GM23338 (cell line): ENCODE measurements at regions not wholly inside any gene's neighbourhood (a gene's known extent, or its start where the extent isn't known, plus 50 kb on each side); places are given as distances from the start of the nearest gene placed in this dataset.

Source experiments
- ATAC-seq: fragments of 200-7000 bp; cut with Tn5 transposase; 3 replicates; pipeline ENCODE4 v1.9.1; 2020
- DNase-seq: peaks from one replicate; pipeline ENCODE4 v3.0.0-alpha.2; 2015; ENCODE audit warnings: low spot score
- H2AFZ ChIP-seq: fragments of 200-600 bp; sonication (generic); 2 replicates; pipeline ENCODE4 v1.8.0; 2016; ENCODE audit warnings: antibody characterized with exemption, mild to moderate bottlenecking, moderate library complexity
- H3F3A ChIP-seq: fragments of 200-600 bp; sonication (generic); replicated peaks from 2 replicates; pipeline ENCODE4 v1.8.0; 2017; ENCODE audit warnings: antibody characterized with exemption, mixed run types, low read depth
- H3K27ac ChIP-seq: fragments of 200-600 bp; sonication (generic); 2 replicates; pipeline ENCODE4 v1.6.1; 2016; ENCODE audit warnings: low read depth
- H3K27me3 ChIP-seq: fragments of 200-600 bp; sonication (generic); 2 replicates; pipeline ENCODE4 v1.8.0; 2016; ENCODE audit warnings: mild to moderate bottlenecking, mixed run types, moderate library complexity; ENCODE audit not compliant: insufficient read depth
- H3K36me3 ChIP-seq: fragments of 200-600 bp; sonication (generic); 2 replicates; pipeline ENCODE4 v1.8.0; 2016; ENCODE audit warnings: mild to moderate bottlenecking; ENCODE audit not compliant: insufficient read depth
- H3K4me1 ChIP-seq: fragments of 200-600 bp; sonication (generic); 2 replicates; pipeline ENCODE4 v1.8.0; 2016; ENCODE audit warnings: mild to moderate bottlenecking, moderate library complexity; ENCODE audit not compliant: insufficient read depth
- H3K4me2 ChIP-seq: fragments of 200-600 bp; sonication (generic); 2 replicates; pipeline ENCODE4 v1.7.1; 2017; ENCODE audit warnings: mixed run types
- H3K4me3 ChIP-seq: fragments of 200-600 bp; sonication (generic); 2 replicates; pipeline ENCODE4 v1.6.1; 2016; ENCODE audit warnings: mixed run types
- H3K79me2 ChIP-seq: fragments of 200-600 bp; sonication (generic); replicated peaks from 2 replicates; pipeline ENCODE4 v1.8.0; 2017; ENCODE audit warnings: mild to moderate bottlenecking; ENCODE audit not compliant: insufficient read depth
- H3K9me2 ChIP-seq: fragments of 200-600 bp; sonication (generic); 2 replicates; pipeline ENCODE4 v1.8.0; 2017; ENCODE audit not compliant: insufficient read depth
- H4K20me1 ChIP-seq: fragments of 200-600 bp; sonication (generic); replicated peaks from 2 replicates; pipeline ENCODE4 v1.8.0; 2017; ENCODE audit warnings: mild to moderate bottlenecking; ENCODE audit not compliant: insufficient read depth
- H3K27ac Mint-ChIP-seq: 2 replicates; pipeline ENCODE4 v1.8.0; 2020; ENCODE audit warnings: inconsistent platforms, mild to moderate bottlenecking, moderate library complexity, mixed read lengths
- H3K27me3 Mint-ChIP-seq: 3 replicates; pipeline ENCODE4 v1.8.0; 2022; ENCODE audit warnings: low read depth, mild to moderate bottlenecking, moderate library complexity, mixed read lengths, inconsistent platforms; ENCODE audit not compliant: insufficient read depth, poor library complexity
- H3K36me3 Mint-ChIP-seq: 3 replicates; pipeline ENCODE4 v1.8.0; 2021; ENCODE audit warnings: low read depth, mild to moderate bottlenecking, inconsistent platforms, moderate library complexity, mixed read lengths
- H3K4me1 Mint-ChIP-seq: 3 replicates; pipeline ENCODE4 v1.8.0; 2020; ENCODE audit warnings: mild to moderate bottlenecking, inconsistent platforms, mixed read lengths
- H3K4me3 Mint-ChIP-seq: 3 replicates; pipeline ENCODE4 v1.8.0; 2021; ENCODE audit warnings: moderate library complexity, mild to moderate bottlenecking, inconsistent platforms, mixed read lengths
- H3K9me3 Mint-ChIP-seq: 3 replicates; pipeline ENCODE4 v1.8.0; 2020; ENCODE audit warnings: moderate library complexity, mild to moderate bottlenecking, inconsistent platforms, mixed read lengths
- CTCF ChIP-seq, 2 experiments: fragments of 200-600 bp in 1 of 2; sonication (generic) in 1 of 2; conservative IDR thresholded peaks; 2 replicates each; pipeline versions ENCODE4 v1.5.1 to v1.6.1; 2016 to 2017; ENCODE audit warnings: antibody characterized with exemption in 2 of 2, low read depth in 2 of 2, mild to moderate bottlenecking in 2 of 2, moderate library complexity in 1 of 2
- ETS1 ChIP-seq: IDR thresholded peaks from 2 replicates; pipeline ENCODE4 v1.6.1; 2016; ENCODE audit warnings: antibody characterized with exemption
- JUNB ChIP-seq: IDR thresholded peaks from one replicate; pipeline ENCODE4 v1.6.1; 2016; ENCODE audit warnings: antibody characterized with exemption; ENCODE audit not compliant: unreplicated experiment
- NANOG ChIP-seq: IDR thresholded peaks from 2 replicates; pipeline ENCODE4 v1.6.1; 2016; ENCODE audit warnings: antibody characterized with exemption, borderline replicate concordance
- STAT1 ChIP-seq: IDR thresholded peaks from one replicate; pipeline ENCODE4 v1.6.1; 2016; ENCODE audit warnings: antibody characterized with exemption; ENCODE audit not compliant: unreplicated experiment
- ZNF114 ChIP-seq: fragments of 250-450 bp; sonication (Bioruptor Pico); IDR thresholded peaks from 2 replicates; pipeline ENCODE4 v1.5.0; 2020; ENCODE audit warnings: mild to moderate bottlenecking, moderate library complexity
- ZNF462 ChIP-seq: fragments of 250-450 bp; sonication (Bioruptor Pico); IDR thresholded peaks from 2 replicates; pipeline ENCODE4 v1.5.0; 2020; ENCODE audit warnings: mild to moderate bottlenecking, moderate library complexity

GRCh38 chr2:67013821-67014220 lies 383.3 kb upstream of the ETAA1 start:
- DNase-seq (no peak), ATAC-seq (no peak)
- Mint-ChIP-seq H3K27me3 (peaks cover 2% of the 10 kb centered on the region), H3K9me3 (no peaks in the 10 kb centered on the region), H3K36me3 (no peaks in the 10 kb centered on the region), H3K27ac (no peak overlapping the region), H3K4me3 (no peak overlapping the region), H3K4me1 (no peaks in the 10 kb centered on the region)
- H2AFZ ChIP-seq, result no peak overlapping the region
- TF ChIP-seq ZNF114 (CRISPR knock-in tag) (no peak), ZNF462 (CRISPR knock-in tag) (no peak), STAT1 (no peak), NANOG (no peak), ETS1 (no peak), CTCF (conservative IDR thresholded peaks at IDR 0.05; ENCODE audit: low read depth in 2 of 2) (no peak), JUNB (no peak)
- peaks cover 3% of the 10 kb centered on the region; the same call in 1 of the 2 replicates for H3K9me2 ChIP-seq
- no peak overlapping the region for H3K27ac ChIP-seq
- no peaks in the 10 kb centered on the region for H3K4me1 ChIP-seq
- no peaks in the 10 kb centered on the region for H3K36me3 ChIP-seq
- H4K20me1 ChIP-seq, result no peaks in the 10 kb centered on the region
- H3K4me3 ChIP-seq, result no peak overlapping the region
- H3K79me2 ChIP-seq, result no peaks in the 10 kb centered on the region
- no peak overlapping the region for H3K4me2 ChIP-seq
- no peaks in the 10 kb centered on the region for H3K27me3 ChIP-seq
- H3F3A ChIP-seq, result no peaks in the 10 kb centered on the region
